GM12891 (cell line): ENCODE measurements at regions not wholly inside any gene's neighbourhood (a gene's known extent, or its start where the extent isn't known, plus 50 kb on each side); places are given as distances from the start of the nearest gene placed in this dataset.

ENCODE experiments used
- POLR2A ChIP-seq: IDR thresholded peaks from 2 replicates; pipeline ENCODE4 v1.6.1; 2011; ENCODE audit warnings: low read depth, low read length, control low read depth
- POLR2AphosphoS5 ChIP-seq: IDR thresholded peaks from 2 replicates; pipeline ENCODE4 v1.6.1; 2011; ENCODE audit warnings: low read depth, low read length, control low read depth
- TAF1 ChIP-seq: IDR thresholded peaks from 2 replicates; pipeline ENCODE4 v1.6.1; 2011; ENCODE audit warnings: low read depth, low read length, control low read depth

GRCh38 chr1:168414914-168415313 lies 128.9 kb downstream of the XCL2 start:
- TF ChIP-seq POLR2AphosphoS5 (no peak), POLR2A (no peak), TAF1 (no peak)
